GM18858 (cell line): ENCODE measurements at regions not wholly inside any gene's neighbourhood (a gene's known extent, or its start where the extent isn't known, plus 50 kb on each side); places are given as distances from the start of the nearest gene placed in this dataset.

Experiments used
- ATAC-seq: cut with Tn5 transposase; IDR thresholded peaks from one replicate; pipeline ENCODE4 v1.9.1; 2021; ENCODE audit not compliant: unreplicated experiment

DNA sequence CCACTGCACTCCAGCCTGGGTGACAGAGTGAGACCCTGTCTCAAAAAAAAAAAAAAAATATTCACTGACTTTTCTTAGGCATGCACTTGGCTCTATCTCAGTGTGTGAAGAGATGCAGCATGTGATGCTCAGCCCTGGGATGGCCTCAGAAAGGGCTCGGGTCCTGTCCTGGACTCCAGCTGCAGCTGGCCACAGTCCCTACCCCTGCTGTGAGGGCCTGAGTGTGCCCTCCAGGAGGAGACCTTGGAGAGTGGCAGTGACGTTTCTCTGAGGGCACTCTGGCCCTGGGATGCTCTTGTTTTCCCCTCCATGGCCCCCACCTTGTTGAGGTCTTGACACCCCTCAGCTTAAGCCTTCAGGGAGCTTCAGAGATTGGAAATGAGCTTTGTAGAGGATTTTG, 81.9 kb upstream of the POU3F1 start:
- no peak for ATAC-seq

DNA sequence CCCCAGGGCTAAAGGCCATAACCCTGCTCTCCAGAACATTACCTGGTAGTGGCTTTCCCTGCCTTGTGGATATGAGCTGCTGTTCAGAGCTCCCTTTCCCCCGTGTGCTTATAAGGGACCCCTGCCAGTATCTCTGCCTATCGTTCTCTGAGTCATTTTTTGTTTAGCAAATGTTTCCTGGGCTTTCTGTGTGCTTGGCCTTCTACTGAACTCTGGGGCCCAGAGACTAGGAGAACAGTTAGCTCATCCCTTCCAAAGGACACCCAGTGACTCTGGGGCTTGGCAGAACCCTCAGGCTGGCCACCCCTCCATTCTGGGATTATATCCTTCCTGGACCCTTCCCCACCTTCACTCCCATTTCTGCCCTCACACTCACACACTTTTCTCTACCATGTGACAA, 80.8 kb upstream of the POU3F1 start:
- no peak for ATAC-seq

- ATAC-seq, result no peak
Measured at GRCh38 chr1:38126970-38127369, 80.4 kb upstream of the POU3F1 start.

GRCh38 chr1:38125837-38126520, 79.4 kb upstream of the POU3F1 start:
- ATAC-seq, result no peak

DNA sequence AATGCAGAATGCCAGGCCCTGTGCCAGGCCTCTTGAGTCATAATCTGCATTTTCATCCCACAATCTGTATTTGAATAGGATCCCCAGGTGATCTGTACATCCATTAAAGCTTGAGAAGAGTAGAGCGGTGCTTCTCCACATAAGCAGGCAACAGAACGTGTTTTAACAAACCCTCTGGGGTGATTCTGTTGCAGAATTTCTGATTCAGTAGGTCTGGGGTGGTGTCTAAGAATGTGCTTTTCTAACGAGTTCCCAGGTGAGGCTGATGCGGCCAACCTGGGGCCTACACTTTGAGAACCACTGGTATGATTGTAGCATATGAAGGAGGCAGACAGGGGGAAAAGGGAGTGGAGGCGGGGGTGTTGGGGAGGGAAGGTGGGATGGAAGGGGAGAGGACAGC, 78.4 kb upstream of the POU3F1 start:
- no peak for ATAC-seq

DNA sequence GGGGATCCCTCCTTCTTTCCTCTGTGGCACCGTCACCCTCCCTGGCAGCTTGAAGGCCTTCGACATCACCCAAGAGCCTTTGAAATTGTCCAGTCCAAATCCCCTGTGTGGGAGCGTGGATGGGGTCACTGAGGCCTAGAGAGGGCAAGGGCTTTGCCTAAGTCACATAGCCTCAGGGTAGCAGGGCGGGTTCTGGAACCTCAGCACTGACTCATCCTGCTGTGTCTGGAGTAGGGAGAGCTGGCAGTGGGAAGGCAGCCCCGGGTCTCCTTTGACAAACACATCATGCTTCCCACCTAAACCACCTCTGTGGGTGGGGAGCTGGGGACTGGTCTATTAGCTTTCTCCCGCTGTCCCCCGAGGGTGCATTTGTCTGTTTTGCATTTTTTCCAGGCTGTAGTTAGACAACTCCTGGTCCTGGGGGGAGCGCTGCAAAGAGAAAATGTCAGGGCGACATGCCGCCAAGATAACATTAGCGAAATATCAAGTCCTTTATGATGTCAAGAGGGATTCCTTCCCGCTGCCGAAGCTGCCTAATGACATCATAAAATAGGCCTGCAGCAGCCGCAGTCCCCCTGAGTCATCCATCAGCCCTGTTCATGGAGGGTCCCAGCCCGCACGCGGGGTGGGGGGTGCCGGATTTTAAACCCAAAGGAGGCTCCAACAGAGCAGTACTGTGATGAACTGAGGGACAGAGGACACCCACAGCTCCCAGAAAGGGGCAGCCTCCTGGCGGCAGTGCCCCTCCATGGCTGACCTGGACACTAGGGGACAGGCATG, 77.0 kb upstream of the POU3F1 start:
- ATAC-seq, result no peak

GRCh38 chr1:38121231-38121680, 74.7 kb upstream of the POU3F1 start:
- ATAC-seq, result no peak

DNA sequence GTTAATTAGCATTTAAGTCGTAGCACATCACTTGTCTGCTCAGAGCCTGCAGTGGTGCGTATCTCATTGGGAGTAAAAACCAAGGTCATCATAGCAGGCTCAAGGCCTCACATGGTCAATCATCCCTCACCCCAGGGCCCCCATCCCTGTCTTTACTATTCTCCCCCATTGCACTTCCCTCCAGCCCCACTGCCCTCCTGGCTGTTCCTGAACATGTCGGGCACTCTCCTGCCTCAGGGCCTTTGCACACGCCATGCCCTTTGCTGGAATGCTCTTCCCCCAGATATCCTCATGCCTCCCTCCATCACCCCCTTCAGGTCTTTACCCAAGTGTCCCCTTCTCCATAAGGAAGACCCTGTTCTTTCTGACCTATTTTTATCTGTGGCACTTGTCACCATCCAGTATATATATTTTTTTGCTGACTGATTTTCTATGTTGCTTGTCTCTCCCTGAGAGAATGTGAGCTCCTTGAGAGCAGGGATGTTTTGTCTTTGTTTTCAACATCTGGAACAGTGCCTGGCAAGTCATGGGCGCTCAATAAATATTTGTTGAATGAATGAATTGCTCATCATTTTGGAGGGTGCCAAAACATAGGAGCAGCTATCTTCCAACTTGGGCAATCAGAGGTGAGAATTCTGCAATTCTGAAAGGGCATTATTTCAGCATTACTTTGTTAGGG, 74.1 kb upstream of the POU3F1 start:
- ATAC-seq, result no peak

DNA sequence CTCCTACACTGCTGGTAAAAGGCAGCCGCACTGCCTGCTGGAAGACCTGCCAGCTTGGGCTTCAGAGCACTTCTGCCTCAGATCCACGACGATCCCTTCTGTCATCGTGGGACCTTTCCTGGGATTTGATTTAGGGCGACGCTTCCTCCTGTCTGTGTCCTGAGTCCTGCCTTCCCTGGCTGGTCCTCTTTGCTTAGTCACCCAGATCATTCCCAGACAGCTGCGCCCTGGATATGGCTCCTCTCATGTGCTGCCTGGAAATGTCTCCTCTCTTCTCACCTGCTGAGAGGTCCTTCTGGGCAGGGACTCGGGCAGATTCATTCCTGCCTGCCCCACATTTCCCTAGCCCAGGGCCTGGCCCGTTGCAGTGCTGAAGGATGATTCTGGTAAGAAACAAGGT, 72.4 kb upstream of the POU3F1 start:
- no peak for ATAC-seq

- no peak for ATAC-seq
Measured at GRCh38 chr1:38117444-38117887, 70.9 kb upstream of the POU3F1 start.

DNA sequence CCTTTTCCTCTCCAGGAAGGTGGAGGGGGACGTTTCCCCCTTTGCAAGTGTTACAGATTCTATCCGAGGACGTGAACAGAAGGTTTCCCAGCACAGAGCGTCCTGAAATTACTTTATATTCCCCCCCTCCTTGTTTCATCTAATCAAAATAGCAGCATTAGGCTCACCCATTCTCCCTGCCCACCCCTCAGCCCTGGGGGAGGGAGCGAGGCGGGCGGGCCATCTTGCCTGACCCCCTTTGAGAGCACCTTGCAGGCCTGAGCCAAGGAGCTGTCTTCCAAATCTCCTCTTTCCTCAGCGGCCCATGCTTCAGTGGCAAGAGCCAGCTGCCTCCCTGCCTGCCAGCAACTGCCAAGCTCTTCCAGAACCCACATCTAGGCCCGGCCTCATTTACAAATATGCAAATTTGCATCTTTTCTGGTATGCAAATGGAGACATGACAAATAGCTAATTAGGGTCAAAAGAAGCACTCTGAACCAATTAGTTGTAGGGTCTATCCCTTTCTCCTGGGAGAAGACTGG, 69.1 kb upstream of the POU3F1 start:
- no peak for ATAC-seq

DNA sequence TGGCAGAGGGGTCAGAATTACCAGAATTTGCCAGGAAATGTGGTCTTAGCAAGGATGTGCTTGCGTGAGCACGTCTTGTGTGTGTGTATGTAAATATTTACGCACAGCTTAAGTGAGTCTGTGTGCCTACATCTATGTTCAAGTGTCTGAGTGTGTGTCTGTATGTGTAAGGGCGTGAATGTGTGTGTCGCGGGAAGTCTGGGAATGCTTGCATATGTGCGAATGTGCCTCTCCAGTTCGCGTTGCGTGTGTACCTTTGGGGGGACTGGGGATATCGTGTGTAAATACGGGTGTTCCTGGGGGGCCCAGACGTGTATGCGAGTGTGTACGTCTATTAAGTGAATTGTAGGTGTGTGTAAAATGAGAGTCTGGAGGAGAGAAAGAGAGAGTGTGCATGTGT, 68.6 kb upstream of the POU3F1 start:
- ATAC-seq, result no peak

DNA sequence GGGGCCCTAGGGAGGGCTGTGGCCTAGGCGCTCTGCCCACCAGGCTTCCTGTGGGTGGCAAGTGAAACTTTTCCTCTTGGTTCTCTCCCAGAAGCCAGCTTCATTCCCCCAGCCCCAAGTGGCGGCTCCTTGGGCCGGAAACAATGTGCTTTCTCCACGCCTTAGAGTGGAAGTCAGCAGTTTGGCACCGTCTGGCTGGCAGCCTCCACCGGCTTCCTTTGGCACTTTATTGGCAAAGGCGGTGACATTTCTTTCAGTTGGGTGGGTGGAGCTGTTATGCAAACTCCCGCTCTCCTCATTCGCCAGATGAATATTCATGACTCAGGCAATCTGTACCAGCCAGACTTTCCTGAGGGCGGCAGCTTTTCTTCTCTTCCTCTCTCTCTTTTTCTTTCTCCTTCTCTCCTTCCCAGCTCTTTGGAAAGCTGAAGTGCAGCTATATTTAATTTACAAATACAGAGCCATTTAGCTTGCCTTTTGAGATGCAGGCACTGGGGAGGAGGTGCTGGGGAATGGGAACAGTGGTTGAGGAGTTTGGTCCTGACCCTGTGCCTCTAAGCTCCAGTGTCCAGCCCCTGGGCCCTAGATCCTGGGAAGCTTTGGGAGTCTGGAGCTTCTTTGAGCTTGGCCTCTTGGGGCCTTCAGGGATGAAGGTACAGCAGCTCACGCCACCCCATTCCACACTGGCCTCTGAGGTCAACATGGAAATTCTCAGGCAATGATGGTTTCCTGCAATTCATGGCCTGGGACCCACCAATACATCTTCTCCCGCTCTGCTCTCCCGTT, 67.8 kb upstream of the POU3F1 start:
- no peak for ATAC-seq

DNA sequence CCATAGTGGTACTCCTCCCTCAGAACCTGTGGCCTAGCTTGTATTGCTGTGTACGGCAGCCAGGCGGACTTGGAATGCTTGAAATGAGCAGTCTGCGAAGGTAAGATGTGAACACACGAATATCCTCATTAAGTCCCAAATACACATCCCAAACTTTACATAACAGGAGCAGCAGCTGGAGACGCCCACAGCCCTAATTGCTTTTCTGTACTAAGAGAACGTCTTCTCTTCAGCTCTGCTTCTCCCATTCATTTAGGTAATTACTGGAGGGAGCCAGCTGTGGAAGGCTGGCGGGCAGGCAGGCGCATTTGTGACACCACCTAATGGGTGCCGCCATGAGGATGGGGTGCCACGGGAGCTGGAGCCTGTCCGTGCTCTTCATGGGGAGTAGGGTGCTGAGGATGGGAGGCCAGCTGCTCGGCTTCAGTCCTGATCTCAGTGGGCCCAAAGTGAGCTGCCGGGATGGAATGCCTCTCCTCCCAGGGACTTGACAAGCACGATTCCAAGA, 66.6 kb upstream of the POU3F1 start:
- no peak for ATAC-seq

GRCh38 chr1:38111589-38111988, 65.0 kb upstream of the POU3F1 start:
- no peak for ATAC-seq

- ATAC-seq, result no peak
Measured at GRCh38 chr1:38105267-38105666, 58.7 kb upstream of the POU3F1 start.

DNA sequence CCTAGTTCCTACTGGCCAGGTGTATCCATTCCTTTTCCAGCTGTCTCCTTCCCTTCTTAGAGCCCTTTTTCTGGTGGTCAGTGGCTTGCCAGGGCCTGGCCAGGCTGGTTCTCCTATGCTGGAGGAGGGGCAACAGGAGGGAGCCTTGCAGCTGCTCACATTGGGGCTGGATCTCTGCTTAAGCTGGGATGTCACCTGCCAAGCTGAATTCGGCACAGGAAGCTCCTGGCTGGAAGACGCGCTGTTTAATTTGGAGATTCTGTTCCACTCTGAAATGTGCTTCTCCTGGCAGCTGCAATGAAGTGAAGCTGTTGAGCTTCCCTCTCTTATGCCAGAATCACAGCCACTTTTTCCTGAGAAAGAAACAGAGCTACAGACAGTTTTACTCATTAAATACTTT, 56.0 kb upstream of the POU3F1 start:
- no peak for ATAC-seq

DNA sequence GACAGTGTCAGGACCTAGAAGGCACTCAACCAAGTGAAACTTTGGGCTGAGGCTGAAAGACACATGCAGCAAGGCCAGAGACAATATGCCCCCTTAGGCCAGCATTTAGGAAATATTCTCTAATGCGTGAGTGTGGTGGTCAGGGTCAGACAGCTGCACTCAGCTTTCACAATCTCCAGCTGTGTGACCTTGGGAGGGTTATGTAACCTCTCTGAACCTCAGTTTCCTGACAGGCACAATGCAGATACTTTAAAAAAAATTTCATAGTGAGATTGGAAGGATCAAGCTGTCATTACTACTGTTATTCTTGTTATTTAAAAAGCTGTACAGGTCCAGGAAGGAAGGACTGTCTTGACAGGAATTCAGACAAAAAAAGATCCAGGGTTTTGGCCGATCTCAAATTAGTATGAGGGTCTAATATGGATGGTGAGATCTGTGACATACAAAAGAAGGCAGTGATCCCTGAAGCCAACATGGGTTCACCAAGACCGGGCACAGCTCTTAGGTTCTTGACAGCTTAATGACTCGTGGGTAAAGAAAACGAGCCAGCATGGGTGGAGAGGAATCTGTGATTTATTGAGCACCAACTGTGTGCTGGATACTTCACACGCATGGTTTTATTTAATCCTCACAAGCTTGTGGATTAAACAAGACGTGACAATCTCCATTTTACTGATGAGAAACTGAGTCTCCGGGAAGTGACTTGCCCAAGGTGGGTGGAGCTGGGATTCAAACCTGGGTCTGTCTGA, 54.6 kb upstream of the POU3F1 start:
- ATAC-seq, result no peak

DNA sequence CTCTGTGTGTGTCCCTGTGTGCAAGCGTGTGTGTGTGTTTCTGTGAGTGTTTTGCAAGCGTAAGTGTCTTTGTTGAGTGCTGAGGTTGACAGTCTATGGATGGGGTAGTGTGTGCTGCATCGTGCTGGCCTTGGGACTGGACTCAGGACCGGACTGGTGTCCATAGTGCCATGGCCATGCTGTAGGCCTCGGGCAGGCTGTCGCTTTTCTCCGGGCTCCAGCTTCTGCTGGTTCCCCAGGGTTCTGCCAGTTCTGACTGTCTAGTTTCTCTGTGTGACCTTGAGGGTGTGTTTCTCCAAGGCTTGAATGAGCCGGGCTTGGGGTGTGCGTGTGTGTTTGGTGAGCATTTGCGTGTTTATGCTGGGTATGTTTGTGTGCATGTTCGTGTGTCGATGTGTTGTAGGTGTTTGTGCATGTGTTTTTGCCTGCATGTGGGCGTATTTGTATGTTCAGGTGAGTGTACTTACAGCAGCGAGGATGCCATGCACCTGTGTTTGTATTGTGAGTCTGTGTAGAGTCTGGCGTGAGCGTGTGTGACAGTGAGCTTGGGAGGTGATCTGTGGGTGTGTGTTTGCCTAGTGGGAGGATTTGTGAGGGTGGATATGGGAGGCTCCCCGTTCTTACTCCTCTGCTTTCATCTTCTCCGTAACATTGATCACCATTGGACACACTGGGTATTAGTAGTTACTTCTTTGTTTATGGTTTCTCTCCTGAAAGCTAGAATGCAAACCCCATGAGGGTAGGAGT, 51.7 kb upstream of the POU3F1 start:
- ATAC-seq, result no peak
